ENCODE measurements at regions not wholly inside any gene's neighbourhood (a gene's known extent, or its start where the extent isn't known, plus 50 kb on each side); places are given as distances from the start of the nearest gene placed in this dataset.
"Not testable (repeated sequence)": the region's sequence is repeated elsewhere in the genome, so short reads cannot be mapped to it uniquely, and the experiment has no call there.

DNA sequence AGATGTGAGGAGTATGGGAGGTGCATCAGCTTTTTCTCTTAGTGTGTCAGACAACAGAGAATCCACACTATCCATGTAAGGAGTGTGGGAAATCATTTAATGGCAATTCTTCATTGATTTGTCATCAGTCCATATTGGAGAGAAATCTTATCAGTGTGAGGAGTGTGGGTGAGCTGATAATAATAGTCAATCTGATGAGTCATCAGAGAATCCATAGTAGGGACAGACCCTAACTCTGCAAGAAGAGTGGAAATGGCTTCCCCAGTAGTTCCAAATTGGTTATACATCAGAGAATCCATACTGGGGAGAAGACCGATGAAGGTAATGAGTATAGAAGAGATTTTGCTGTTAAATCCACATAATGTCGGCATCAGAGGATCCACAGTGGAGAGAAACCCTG lies 150.5 kb upstream of the THUMPD2 start:
- DNase-seq (ENCODE audit: low read depth), result no peak

- no peak for DNase-seq (ENCODE audit: low read depth)
Measured at GRCh38 chr2:39925312-39925711, 146.3 kb upstream of the THUMPD2 start.

GRCh38 chr2:39923455-39923854 lies 144.4 kb upstream of the THUMPD2 start:
- DNase-seq (ENCODE audit: low read depth), result no peak

DNA sequence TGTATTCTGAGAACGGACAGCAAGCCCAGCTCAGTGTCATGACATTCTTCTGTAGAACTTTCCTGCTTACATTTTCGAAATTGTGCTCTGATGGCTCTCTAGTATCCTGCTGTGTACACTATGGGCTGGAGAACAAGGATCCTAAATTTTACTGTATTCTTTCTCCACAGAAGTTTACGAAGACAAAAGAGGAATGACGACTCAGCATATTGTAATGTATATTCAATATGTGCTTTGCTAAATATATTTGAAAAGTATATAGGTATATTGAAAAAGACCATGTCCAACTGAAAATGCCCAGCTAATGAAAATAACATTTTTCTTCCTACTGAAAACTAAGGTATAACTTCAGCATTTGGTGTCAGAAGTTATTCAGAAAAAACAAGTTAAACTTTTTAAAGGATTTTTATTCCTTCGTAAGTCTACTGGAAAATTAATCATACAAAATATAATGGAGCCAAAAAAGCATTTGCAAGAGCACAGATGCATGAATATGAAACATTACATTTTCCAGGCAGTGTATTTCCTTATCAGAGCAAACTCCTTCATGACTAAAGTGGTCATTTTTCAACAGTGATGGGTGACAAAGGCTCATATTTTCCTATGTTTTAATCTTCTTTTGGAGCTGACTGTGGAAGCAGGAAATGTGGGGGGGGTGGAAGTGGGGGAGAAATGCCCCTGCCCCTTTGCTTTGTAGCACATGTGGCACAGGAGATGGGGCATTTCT lies 143.8 kb upstream of the THUMPD2 start:
- no peak for DNase-seq (ENCODE audit: low read depth)

GRCh38 chr2:39920307-39920801 lies 141.3 kb upstream of the THUMPD2 start:
- DNase-seq (ENCODE audit: low read depth), result no peak

DNA sequence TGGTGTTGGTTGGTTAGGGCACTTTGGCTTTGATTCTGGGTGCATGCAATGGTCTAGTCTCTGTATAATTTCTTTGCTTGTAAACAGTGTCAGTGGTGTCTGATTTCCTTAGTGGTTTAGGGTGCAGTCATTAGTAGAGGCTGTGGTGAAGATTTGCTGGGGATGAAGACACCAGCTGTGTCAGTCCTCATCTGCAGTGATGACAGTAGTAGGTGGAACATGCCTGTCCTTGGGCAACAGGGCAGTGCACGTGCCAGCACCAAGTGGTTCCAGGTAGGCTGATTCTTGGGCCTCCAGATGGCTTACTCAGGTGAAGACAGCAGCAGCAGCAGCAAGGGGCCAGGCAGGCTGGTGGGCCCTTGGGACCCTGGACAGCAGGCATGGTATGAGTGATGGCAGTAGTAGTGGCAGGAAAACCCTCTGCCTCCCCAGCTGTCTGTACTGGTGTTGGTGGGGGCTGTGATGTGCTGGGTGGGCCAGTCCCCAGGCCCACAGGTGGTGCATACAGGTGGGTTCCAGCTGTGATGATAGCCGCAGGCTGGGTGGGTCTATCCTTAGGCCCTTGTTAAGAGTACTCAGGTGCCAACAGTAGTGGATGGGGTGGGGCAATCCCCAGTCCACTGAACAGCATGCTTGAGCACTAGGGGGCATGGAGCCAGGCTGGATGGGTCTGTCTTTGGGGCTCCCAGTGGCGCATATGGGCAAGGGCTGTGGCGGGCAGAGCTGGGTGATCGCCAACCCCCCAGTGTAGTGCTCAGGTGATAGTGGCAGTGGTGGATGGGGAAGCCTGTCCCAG lies 140.7 kb upstream of the THUMPD2 start:
- no peak for DNase-seq (ENCODE audit: low read depth)

GRCh38 chr2:39918886-39919285 lies 139.8 kb upstream of the THUMPD2 start:
- DNase-seq (ENCODE audit: low read depth), result no peak

DNA sequence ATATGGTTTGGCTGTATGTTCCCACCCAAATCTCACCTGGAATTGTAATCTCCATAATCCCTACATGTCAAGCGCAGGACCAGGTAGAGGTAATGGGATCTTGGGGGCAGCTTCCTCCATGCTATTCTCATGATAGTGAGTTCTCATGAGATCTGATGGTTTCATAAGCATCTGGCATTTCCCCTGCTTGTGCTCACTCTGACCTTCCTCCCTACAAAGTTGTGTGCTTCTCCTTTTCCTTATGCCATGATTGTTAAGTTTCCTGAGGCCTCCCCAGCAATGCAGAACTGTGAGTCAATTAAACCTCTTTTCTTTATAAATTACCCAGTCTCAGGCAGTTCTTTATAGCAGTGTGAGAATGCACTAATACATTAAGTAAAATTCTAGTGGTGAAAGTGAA lies 138.3 kb upstream of the THUMPD2 start:
- not testable (repeated sequence) for DNase-seq (ENCODE audit: low read depth)

GRCh38 chr2:39914949-39915348 lies 135.9 kb upstream of the THUMPD2 start:
- no peak for DNase-seq (ENCODE audit: low read depth)

DNA sequence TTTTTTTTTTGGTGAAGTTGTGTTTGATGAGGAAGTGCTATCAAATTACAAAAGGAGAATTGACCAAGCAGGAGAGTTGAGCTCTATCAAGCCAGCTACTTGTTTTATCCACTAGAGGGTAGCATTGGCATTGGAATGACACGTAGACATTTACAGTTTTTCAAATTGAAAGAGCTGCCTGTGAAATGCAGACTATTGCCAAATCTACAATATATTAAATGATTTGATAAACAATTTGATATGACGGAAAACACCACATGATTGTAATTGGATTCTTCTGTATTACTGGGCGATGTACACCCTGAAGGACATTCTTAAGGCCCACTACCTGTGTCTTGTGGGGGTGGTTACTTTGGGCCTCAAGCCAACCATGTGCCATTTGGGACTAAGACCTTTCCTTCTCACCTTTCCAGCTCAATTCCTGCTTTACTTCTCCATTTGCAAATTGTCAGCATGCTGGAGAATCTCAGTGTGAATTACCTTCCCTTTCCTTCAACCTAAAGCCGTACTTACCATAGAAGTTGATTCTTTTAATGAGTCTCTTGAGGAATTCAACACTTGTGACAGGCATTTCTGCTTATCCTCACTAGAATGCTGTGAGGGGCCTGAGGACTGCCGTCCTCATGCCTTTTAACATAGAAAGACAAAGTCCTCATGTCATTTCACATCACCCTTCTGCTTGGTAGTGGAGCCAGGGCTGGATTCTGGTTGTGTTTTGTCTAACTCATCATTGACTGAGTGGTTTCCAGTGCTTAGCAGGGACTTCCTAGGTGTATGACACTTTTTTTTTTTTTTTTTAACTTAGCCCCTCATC lies 134.8 kb upstream of the THUMPD2 start:
- peak; percentile 66 for DNase-seq (ENCODE audit: low read depth)

- DNase-seq (ENCODE audit: low read depth), result peak; percentile 51
Measured at GRCh38 chr2:39902103-39902502, 123.0 kb upstream of the THUMPD2 start.

DNA sequence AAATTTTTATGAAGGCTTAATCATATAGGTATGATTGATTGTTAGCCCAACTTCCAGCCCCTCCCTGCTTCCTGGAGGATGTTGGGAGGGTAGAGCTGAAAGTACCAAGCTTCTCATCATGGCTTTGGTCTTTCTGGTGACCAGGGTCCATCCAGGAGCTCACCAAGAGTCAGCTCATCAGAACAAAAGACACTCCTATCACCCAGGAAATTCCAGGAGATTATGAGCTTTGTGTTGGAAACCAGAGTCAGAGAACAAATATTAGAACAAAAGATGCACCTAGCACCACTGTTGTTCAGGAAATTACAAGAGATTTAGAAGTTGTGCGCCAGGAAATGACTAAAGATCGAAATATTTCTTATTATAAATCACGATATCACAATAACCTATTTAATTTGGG lies 119.9 kb upstream of the THUMPD2 start:
- DNase-seq (ENCODE audit: low read depth), result no peak

DNA sequence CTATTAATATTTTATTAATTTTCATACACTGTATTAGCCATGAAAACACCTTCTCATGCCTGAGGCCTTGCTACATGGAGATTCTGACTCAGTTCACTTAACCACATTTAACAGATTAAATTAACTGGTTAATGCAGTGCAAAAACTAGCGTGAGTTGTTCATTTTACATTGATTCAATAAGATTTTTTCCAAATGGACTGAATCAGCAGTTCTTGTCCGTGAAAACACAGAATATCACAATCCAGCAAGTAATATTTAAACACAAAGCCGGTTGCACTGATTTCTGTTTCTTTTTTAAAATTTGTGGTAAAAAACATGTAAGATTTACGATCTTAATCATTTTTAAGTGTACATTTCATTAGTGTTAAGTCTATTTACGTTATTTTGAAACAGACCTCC lies 118.2 kb upstream of the THUMPD2 start:
- no peak for DNase-seq (ENCODE audit: low read depth)

DNA sequence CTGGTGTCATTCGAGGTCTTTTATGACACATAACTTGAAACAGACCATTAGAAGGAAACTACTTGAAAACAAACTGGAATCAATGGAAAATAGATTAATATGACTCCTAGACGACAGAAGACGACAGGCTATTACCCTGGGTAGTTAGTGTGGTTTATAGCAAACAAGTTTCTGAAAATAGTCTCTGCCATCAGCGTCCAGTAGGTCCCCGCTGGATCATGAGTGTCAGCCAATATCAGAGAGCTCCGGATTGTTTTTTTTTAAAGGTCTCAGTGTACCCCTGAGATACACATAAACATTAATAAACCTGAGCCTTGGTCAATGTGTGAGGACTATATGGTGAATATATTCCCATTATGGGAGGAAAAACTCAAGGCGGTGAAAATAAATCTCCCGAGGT lies 115.0 kb upstream of the THUMPD2 start:
- no peak for DNase-seq (ENCODE audit: low read depth)

GRCh38 chr2:39893616-39894015 lies 114.6 kb upstream of the THUMPD2 start:
- no peak for DNase-seq (ENCODE audit: low read depth)

- DNase-seq (ENCODE audit: low read depth), result no peak
Measured at GRCh38 chr2:39881948-39882347, 102.9 kb upstream of the THUMPD2 start.

DNA sequence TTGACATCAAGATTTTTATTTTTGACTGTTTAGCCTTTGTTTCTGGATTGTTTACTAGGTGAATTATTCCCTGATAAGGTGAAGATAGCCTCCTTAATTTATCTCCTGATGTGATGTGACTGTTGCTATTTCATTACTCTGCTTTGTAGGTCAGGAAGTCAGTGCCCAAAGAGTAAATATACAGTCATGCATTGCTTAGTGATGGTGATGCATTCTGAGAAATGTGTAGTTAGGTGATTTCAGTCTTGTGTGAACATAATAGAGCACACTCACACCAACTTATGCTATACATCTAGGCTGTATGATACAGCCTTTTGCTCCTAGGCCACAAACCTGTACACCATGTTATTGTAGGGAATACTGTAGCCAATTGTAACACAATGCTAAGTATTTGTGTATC lies 102.4 kb upstream of the THUMPD2 start:
- no peak for DNase-seq (ENCODE audit: low read depth)

DNA sequence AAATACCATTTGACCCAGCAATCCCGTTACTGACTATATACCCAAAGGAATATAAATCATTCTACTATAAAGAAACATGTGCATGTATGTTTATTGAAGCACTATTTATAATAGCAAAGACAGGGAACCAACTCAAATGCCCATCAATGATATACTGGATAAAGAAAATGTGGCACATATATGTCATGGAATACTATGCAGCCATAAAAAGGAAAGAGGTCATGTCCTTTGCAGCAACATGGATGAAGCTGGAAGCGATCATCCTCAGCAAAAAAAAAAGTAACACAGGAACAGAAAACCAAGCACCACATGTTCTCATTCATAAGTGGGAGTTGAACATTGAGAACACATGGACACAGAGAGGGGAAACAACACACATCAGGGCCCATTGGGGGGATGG lies 99.9 kb upstream of the THUMPD2 start:
- not testable (repeated sequence) for DNase-seq (ENCODE audit: low read depth)

- DNase-seq (ENCODE audit: low read depth), result no peak
Measured at GRCh38 chr2:39875914-39876267, 96.8 kb upstream of the THUMPD2 start.

DNA sequence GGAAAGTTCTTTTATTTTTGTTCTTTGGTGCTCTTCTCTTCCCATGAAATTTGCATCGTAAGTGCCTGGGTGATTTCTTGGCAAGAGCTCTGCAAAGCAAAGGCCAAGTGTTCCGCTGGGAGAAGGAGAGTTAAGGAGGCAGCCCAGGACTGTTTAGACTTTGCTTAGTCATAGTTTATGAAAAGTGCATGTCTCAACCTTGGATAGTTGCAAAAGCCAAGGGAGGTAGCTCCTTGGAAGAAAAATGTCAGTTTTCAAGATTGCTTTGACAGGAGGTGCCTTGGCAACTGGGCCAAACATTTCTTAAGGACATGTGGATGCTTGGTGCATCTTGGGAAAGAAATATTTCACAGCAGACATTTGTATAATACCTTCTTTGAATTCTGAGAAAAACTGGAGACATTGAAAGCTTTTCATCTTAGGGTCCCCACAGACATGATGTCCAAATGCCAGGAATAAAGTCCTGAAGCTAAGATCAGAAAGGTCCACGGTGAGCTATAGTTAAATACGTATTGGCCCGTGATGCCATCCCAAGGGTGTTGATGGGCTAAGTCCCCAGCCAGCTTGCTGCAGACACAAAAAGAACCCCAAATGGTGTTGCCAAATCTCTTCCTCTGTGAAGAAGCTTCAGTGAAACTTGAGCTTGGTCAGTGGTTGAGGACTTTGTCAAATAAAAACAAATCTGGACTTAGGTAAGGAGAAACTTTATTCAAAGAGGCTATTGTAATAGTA lies 96.3 kb upstream of the THUMPD2 start:
- peak; percentile 94 for DNase-seq (ENCODE audit: low read depth)

DNA sequence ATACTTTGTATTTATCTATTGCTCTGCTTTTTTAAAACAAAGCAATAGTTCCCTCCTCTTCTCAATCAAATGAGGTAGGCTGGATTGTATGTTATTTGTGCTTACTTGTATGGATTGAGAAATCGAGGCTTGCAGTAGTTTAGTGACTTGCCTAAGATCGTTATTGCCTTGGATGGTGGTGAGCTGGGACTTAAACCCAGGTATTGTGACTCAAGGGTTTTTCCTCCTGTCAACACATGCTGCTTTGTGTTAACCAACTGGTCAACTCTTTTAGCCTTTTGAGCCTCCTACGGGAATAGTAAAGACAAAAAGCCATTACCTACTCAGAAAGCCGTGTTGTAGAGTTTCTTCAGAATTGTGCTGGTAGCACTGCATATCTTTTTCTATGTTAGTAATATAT lies 95.2 kb upstream of the THUMPD2 start:
- DNase-seq (ENCODE audit: low read depth), result no peak

DNA sequence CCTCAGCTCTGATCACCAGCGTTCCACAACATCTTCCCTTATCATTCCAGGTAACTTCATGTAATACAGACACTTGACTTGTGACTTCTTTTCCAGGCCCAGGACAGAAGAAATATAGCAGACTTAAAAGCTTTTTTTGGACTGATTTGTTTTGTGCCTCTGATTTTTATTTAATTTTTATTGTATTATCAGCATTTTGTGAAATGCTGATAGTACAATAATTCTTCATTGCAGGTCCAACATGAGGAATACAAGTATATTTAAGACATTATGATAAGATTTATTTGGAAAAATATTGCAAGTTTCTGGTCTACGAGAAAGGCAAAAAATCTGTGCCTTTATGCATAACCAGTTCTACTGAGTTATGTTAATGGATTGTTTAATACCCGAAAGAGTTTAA lies 94.5 kb upstream of the THUMPD2 start:
- no peak for DNase-seq (ENCODE audit: low read depth)
